GM23338 (cell line): ENCODE measurements at regions not wholly inside any gene's neighbourhood (a gene's known extent, or its start where the extent isn't known, plus 50 kb on each side); places are given as distances from the start of the nearest gene placed in this dataset.

ENCODE experiments used
- ATAC-seq: fragments of 200-7000 bp; cut with Tn5 transposase; 3 replicates; pipeline ENCODE4 v1.9.1; 2020
- DNase-seq: peaks from one replicate; pipeline ENCODE4 v3.0.0-alpha.2; 2015; ENCODE audit warnings: low spot score
- H2AFZ ChIP-seq: fragments of 200-600 bp; sonication (generic); 2 replicates; pipeline ENCODE4 v1.8.0; 2016; ENCODE audit warnings: antibody characterized with exemption, mild to moderate bottlenecking, moderate library complexity
- H3F3A ChIP-seq: fragments of 200-600 bp; sonication (generic); replicated peaks from 2 replicates; pipeline ENCODE4 v1.8.0; 2017; ENCODE audit warnings: antibody characterized with exemption, mixed run types, low read depth
- H3K27ac ChIP-seq: fragments of 200-600 bp; sonication (generic); 2 replicates; pipeline ENCODE4 v1.6.1; 2016; ENCODE audit warnings: low read depth
- H3K27me3 ChIP-seq: fragments of 200-600 bp; sonication (generic); 2 replicates; pipeline ENCODE4 v1.8.0; 2016; ENCODE audit warnings: mild to moderate bottlenecking, mixed run types, moderate library complexity; ENCODE audit not compliant: insufficient read depth
- H3K36me3 ChIP-seq: fragments of 200-600 bp; sonication (generic); 2 replicates; pipeline ENCODE4 v1.8.0; 2016; ENCODE audit warnings: mild to moderate bottlenecking; ENCODE audit not compliant: insufficient read depth
- H3K4me1 ChIP-seq: fragments of 200-600 bp; sonication (generic); 2 replicates; pipeline ENCODE4 v1.8.0; 2016; ENCODE audit warnings: mild to moderate bottlenecking, moderate library complexity; ENCODE audit not compliant: insufficient read depth
- H3K4me2 ChIP-seq: fragments of 200-600 bp; sonication (generic); 2 replicates; pipeline ENCODE4 v1.7.1; 2017; ENCODE audit warnings: mixed run types
- H3K4me3 ChIP-seq: fragments of 200-600 bp; sonication (generic); 2 replicates; pipeline ENCODE4 v1.6.1; 2016; ENCODE audit warnings: mixed run types
- H3K79me2 ChIP-seq: fragments of 200-600 bp; sonication (generic); replicated peaks from 2 replicates; pipeline ENCODE4 v1.8.0; 2017; ENCODE audit warnings: mild to moderate bottlenecking; ENCODE audit not compliant: insufficient read depth
- H3K9me2 ChIP-seq: fragments of 200-600 bp; sonication (generic); 2 replicates; pipeline ENCODE4 v1.8.0; 2017; ENCODE audit not compliant: insufficient read depth
- H4K20me1 ChIP-seq: fragments of 200-600 bp; sonication (generic); replicated peaks from 2 replicates; pipeline ENCODE4 v1.8.0; 2017; ENCODE audit warnings: mild to moderate bottlenecking; ENCODE audit not compliant: insufficient read depth
- H3K27ac Mint-ChIP-seq: 2 replicates; pipeline ENCODE4 v1.8.0; 2020; ENCODE audit warnings: inconsistent platforms, mild to moderate bottlenecking, moderate library complexity, mixed read lengths
- H3K27me3 Mint-ChIP-seq: 3 replicates; pipeline ENCODE4 v1.8.0; 2022; ENCODE audit warnings: low read depth, mild to moderate bottlenecking, moderate library complexity, mixed read lengths, inconsistent platforms; ENCODE audit not compliant: insufficient read depth, poor library complexity
- H3K36me3 Mint-ChIP-seq: 3 replicates; pipeline ENCODE4 v1.8.0; 2021; ENCODE audit warnings: low read depth, mild to moderate bottlenecking, inconsistent platforms, moderate library complexity, mixed read lengths
- H3K4me1 Mint-ChIP-seq: 3 replicates; pipeline ENCODE4 v1.8.0; 2020; ENCODE audit warnings: mild to moderate bottlenecking, inconsistent platforms, mixed read lengths
- H3K4me3 Mint-ChIP-seq: 3 replicates; pipeline ENCODE4 v1.8.0; 2021; ENCODE audit warnings: moderate library complexity, mild to moderate bottlenecking, inconsistent platforms, mixed read lengths
- H3K9me3 Mint-ChIP-seq: 3 replicates; pipeline ENCODE4 v1.8.0; 2020; ENCODE audit warnings: moderate library complexity, mild to moderate bottlenecking, inconsistent platforms, mixed read lengths
- CREB1 ChIP-seq: fragments of 250-450 bp; sonication (Bioruptor Pico); IDR thresholded peaks from 2 replicates; pipeline ENCODE4 v1.5.0; 2020; ENCODE audit warnings: low read depth, mild to moderate bottlenecking, moderate library complexity
- ETS1 ChIP-seq: IDR thresholded peaks from 2 replicates; pipeline ENCODE4 v1.6.1; 2016; ENCODE audit warnings: antibody characterized with exemption
- JUNB ChIP-seq: IDR thresholded peaks from one replicate; pipeline ENCODE4 v1.6.1; 2016; ENCODE audit warnings: antibody characterized with exemption; ENCODE audit not compliant: unreplicated experiment
- STAT1 ChIP-seq: IDR thresholded peaks from one replicate; pipeline ENCODE4 v1.6.1; 2016; ENCODE audit warnings: antibody characterized with exemption; ENCODE audit not compliant: unreplicated experiment
- ZNF114 ChIP-seq: fragments of 250-450 bp; sonication (Bioruptor Pico); IDR thresholded peaks from 2 replicates; pipeline ENCODE4 v1.5.0; 2020; ENCODE audit warnings: mild to moderate bottlenecking, moderate library complexity
- ZNF331 ChIP-seq: fragments of 250-450 bp; sonication (Bioruptor Pico); IDR thresholded peaks from 2 replicates; pipeline ENCODE4 v1.5.0; 2020; ENCODE audit warnings: low read depth, mild to moderate bottlenecking, moderate library complexity
- TF ChIP-seq, protein P1 (sequence below): IDR thresholded peaks from one replicate; pipeline ENCODE4 v1.6.1; 2018; ENCODE audit warnings: antibody characterized with exemption; ENCODE audit not compliant: unreplicated experiment
- TF ChIP-seq, protein P2 (sequence below), 2 experiments: fragments of 200-600 bp in 1 of 2; sonication (generic) in 1 of 2; conservative IDR thresholded peaks; 2 replicates each; pipeline versions ENCODE4 v1.5.1 to v1.6.1; 2016 to 2017; ENCODE audit warnings: antibody characterized with exemption in 2 of 2, low read depth in 2 of 2, mild to moderate bottlenecking in 2 of 2, moderate library complexity in 1 of 2
- TF ChIP-seq, protein P3 (sequence below): fragments of 250-450 bp; sonication (Bioruptor Pico); IDR thresholded peaks from 2 replicates; pipeline ENCODE4 v1.5.0; 2020; ENCODE audit warnings: mild to moderate bottlenecking, moderate library complexity

GRCh38 chr2:57888463-57888862, 158.1 kb upstream of the VRK2 start (continued):
- TF ChIP-seq, protein P1, sequence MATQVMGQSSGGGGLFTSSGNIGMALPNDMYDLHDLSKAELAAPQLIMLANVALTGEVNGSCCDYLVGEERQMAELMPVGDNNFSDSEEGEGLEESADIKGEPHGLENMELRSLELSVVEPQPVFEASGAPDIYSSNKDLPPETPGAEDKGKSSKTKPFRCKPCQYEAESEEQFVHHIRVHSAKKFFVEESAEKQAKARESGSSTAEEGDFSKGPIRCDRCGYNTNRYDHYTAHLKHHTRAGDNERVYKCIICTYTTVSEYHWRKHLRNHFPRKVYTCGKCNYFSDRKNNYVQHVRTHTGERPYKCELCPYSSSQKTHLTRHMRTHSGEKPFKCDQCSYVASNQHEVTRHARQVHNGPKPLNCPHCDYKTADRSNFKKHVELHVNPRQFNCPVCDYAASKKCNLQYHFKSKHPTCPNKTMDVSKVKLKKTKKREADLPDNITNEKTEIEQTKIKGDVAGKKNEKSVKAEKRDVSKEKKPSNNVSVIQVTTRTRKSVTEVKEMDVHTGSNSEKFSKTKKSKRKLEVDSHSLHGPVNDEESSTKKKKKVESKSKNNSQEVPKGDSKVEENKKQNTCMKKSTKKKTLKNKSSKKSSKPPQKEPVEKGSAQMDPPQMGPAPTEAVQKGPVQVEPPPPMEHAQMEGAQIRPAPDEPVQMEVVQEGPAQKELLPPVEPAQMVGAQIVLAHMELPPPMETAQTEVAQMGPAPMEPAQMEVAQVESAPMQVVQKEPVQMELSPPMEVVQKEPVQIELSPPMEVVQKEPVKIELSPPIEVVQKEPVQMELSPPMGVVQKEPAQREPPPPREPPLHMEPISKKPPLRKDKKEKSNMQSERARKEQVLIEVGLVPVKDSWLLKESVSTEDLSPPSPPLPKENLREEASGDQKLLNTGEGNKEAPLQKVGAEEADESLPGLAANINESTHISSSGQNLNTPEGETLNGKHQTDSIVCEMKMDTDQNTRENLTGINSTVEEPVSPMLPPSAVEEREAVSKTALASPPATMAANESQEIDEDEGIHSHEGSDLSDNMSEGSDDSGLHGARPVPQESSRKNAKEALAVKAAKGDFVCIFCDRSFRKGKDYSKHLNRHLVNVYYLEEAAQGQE: no peak
- TF ChIP-seq, protein P2, sequence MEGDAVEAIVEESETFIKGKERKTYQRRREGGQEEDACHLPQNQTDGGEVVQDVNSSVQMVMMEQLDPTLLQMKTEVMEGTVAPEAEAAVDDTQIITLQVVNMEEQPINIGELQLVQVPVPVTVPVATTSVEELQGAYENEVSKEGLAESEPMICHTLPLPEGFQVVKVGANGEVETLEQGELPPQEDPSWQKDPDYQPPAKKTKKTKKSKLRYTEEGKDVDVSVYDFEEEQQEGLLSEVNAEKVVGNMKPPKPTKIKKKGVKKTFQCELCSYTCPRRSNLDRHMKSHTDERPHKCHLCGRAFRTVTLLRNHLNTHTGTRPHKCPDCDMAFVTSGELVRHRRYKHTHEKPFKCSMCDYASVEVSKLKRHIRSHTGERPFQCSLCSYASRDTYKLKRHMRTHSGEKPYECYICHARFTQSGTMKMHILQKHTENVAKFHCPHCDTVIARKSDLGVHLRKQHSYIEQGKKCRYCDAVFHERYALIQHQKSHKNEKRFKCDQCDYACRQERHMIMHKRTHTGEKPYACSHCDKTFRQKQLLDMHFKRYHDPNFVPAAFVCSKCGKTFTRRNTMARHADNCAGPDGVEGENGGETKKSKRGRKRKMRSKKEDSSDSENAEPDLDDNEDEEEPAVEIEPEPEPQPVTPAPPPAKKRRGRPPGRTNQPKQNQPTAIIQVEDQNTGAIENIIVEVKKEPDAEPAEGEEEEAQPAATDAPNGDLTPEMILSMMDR (conservative IDR thresholded peaks at IDR 0.05; ENCODE audit: low read depth in 2 of 2): no peak

DNA sequence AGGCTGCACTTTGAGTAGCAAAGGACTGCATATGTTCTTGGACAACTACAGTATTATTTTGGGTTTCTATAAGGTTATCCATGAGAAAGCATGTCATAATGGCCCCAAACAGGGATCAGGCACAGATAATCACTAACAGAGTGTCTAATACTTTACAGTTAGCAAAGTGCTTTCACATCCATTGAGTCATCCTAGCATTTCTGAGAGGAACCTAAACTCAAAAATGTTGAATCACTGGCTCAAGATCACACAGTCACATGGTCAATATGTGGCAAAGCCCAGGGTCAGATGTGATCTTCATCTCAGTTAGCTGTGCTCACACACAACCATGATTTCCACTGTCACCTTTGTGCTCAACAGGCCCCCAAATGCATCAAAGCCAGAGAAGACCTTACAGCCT, 156.1 kb upstream of the VRK2 start:
- H3K4me3 ChIP-seq: no peak overlapping the region
- Mint-ChIP-seq H3K36me3 (no peaks in the 10 kb centered on the region), H3K4me1 (peaks cover 3% of the 10 kb centered on the region; the same call in 2 of the 3 replicates), H3K27ac (no peak overlapping the region), H3K9me3 (no peaks in the 10 kb centered on the region), H3K27me3 (no peaks in the 10 kb centered on the region), H3K4me3 (no peak overlapping the region)
- no peak overlapping the region for H2AFZ ChIP-seq
- H3K79me2 ChIP-seq: no peaks in the 10 kb centered on the region
- H3K27ac ChIP-seq: no peak overlapping the region
- no peaks in the 10 kb centered on the region for H4K20me1 ChIP-seq
- no peaks in the 10 kb centered on the region for H3K27me3 ChIP-seq
- H3F3A ChIP-seq: no peaks in the 10 kb centered on the region
- H3K4me2 ChIP-seq: no peak overlapping the region
- ATAC-seq (no peak), DNase-seq (no peak)
- H3K9me2 ChIP-seq: no peaks in the 10 kb centered on the region
- H3K36me3 ChIP-seq: no peaks in the 10 kb centered on the region
- H3K4me1 ChIP-seq: 0 out of 2 replicates have a peak, but pooled peaks cover 4% of the 10 kb centered on the region
- TF ChIP-seq CREB1 (CRISPR knock-in tag): no peak
- no peak for TF ChIP-seq JUNB
- TF ChIP-seq, protein P1: no peak
- TF ChIP-seq ZNF114 (CRISPR knock-in tag): no peak
- no peak for TF ChIP-seq STAT1
- TF ChIP-seq ETS1: no peak
- TF ChIP-seq, protein P3, sequence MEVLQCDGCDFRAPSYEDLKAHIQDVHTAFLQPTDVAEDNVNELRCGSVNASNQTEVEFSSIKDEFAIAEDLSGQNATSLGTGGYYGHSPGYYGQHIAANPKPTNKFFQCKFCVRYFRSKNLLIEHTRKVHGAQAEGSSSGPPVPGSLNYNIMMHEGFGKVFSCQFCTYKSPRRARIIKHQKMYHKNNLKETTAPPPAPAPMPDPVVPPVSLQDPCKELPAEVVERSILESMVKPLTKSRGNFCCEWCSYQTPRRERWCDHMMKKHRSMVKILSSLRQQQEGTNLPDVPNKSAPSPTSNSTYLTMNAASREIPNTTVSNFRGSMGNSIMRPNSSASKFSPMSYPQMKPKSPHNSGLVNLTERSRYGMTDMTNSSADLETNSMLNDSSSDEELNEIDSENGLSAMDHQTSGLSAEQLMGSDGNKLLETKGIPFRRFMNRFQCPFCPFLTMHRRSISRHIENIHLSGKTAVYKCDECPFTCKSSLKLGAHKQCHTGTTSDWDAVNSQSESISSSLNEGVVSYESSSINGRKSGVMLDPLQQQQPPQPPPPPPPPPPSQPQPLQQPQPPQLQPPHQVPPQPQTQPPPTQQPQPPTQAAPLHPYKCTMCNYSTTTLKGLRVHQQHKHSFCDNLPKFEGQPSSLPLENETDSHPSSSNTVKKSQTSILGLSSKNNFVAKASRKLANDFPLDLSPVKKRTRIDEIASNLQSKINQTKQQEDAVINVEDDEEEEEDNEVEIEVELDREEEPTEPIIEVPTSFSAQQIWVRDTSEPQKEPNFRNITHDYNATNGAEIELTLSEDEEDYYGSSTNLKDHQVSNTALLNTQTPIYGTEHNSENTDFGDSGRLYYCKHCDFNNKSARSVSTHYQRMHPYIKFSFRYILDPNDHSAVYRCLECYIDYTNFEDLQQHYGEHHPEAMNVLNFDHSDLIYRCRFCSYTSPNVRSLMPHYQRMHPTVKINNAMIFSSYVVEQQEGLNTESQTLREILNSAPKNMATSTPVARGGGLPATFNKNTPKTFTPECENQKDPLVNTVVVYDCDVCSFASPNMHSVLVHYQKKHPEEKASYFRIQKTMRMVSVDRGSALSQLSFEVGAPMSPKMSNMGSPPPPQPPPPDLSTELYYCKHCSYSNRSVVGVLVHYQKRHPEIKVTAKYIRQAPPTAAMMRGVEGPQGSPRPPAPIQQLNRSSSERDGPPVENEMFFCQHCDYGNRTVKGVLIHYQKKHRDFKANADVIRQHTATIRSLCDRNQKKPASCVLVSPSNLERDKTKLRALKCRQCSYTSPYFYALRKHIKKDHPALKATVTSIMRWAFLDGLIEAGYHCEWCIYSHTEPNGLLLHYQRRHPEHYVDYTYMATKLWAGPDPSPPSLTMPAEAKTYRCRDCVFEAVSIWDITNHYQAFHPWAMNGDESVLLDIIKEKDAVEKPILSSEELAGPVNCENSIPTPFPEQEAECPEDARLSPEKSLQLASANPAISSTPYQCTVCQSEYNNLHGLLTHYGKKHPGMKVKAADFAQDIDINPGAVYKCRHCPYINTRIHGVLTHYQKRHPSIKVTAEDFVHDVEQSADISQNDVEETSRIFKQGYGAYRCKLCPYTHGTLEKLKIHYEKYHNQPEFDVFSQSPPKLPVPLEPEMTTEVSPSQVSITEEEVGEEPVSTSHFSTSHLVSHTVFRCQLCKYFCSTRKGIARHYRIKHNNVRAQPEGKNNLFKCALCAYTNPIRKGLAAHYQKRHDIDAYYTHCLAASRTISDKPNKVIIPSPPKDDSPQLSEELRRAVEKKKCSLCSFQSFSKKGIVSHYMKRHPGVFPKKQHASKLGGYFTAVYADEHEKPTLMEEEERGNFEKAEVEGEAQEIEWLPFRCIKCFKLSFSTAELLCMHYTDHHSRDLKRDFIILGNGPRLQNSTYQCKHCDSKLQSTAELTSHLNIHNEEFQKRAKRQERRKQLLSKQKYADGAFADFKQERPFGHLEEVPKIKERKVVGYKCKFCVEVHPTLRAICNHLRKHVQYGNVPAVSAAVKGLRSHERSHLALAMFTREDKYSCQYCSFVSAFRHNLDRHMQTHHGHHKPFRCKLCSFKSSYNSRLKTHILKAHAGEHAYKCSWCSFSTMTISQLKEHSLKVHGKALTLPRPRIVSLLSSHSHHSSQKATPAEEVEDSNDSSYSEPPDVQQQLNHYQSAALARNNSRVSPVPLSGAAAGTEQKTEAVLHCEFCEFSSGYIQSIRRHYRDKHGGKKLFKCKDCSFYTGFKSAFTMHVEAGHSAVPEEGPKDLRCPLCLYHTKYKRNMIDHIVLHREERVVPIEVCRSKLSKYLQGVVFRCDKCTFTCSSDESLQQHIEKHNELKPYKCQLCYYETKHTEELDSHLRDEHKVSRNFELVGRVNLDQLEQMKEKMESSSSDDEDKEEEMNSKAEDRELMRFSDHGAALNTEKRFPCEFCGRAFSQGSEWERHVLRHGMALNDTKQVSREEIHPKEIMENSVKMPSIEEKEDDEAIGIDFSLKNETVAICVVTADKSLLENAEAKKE (CRISPR knock-in tag): no peak
- no peak for TF ChIP-seq ZNF331 (CRISPR knock-in tag)
